GM19452 (cell line): ENCODE measurements at regions not wholly inside any gene's neighbourhood (a gene's known extent, or its start where the extent isn't known, plus 50 kb on each side); places are given as distances from the start of the nearest gene placed in this dataset.
"Not testable (repeated sequence)": the region's sequence is repeated elsewhere in the genome, so short reads cannot be mapped to it uniquely, and the experiment has no call there.

Source experiments
- ATAC-seq: cut with Tn5 transposase; IDR thresholded peaks from one replicate; pipeline ENCODE4 v1.9.1; 2021; ENCODE audit not compliant: unreplicated experiment

DNA sequence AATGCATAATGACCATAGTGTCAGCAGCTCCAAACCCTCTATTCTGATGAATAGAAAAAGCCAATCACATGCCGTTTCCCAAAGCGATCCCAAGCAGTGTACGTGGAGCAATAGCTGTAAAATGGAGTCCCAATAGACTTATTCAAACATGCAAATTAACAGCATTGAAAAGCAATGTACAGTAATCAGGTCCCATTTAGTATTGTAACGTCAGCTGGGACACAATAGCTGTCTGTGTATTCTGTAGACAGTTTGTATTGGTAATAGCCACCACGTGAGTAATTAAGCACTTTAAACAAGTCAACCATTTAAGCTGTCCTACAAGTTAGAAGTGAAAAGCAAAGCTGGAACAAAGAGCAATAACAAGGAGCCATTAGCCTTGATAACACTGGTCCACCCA is 698.2 kb downstream of the PCDH17 start:
- ATAC-seq: no peak

GRCh38 chr13:58340895-58341294 is 709.4 kb downstream of the PCDH17 start:
- no peak for ATAC-seq

DNA sequence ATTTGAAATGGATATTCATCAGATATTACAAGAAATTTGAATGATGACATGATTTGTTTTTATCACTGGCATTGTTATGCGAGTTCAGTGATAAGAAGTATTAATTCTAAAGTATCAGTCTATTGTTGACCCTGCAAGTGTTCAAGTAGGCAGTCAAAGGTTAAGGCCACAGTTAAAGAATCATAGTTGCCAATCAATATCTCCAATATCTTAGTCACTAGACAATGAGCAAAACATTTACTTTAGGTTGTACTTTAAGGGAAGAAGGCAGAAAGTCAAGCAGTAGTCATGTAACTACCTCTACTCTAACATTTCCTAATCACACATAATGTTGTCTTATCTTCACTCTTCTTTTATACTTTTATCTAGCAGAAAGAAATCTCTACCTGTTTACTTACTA is 709.8 kb downstream of the PCDH17 start:
- ATAC-seq: no peak

GRCh38 chr13:58343076-58343475 is 711.5 kb downstream of the PCDH17 start:
- no peak for ATAC-seq

DNA sequence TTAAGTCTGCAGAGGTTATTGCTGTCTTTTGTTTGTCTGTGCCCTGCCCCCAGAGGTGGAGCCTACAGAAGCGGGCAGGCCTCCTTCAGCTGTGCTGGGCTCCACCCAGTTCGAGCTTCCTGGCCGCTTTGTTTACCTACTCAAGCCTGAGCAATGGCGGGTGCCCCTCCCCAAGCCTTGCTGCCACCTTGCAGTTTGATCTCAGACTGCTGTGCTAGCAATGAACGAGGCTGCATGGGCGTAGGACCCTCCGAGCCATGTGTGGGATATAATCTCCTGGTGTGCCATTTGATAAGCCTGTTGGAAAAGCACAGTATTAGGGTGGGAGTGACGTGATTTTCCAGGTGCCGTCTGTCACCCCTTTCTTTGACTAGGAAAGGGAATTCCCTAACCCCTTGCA is 720.6 kb downstream of the PCDH17 start:
- not testable (repeated sequence) for ATAC-seq

GRCh38 chr13:58369936-58370335 is 738.4 kb downstream of the PCDH17 start:
- ATAC-seq: no peak

DNA sequence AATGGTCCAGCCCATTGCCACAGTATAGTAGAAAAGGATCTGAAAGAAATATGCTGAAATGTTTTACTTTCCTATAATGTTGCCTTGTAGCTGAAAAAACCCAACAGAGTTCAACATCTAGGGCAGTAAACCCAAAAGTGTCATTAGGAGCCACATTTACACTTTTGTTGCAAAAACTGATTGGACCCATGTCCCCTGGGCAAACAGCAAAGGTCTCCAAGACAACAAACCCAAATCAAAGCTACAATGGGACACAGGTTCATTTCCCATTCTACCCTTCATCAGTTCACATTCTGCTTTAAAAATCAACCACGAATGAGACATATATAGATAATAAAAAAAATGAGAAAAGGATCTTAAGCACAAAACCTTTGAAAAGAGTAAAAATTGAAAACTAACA is 744.8 kb downstream of the PCDH17 start:
- no peak for ATAC-seq

GRCh38 chr13:58376775-58377174 is 745.2 kb downstream of the PCDH17 start:
- no peak for ATAC-seq

DNA sequence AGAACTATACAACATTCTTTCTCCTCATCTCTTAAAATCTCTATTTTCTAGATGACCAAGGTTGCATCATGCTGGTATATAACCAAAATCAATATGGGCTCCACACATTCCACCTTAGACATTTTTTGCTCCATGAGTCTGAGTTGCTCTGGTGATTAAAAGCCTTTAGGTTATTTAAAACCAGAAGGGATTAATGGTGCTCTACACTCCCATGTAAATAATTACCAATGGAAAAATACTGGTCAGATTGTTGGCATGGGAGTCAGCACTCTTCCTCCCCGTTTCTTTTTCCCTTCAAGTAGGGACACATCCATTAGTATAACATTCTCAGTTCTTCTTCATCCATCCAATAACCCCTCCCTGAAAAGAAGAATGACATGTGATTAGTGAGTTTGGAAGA is 747.7 kb downstream of the PCDH17 start:
- no peak for ATAC-seq

- not testable (repeated sequence) for ATAC-seq
These were observed 753.8 kb downstream of the PCDH17 start for GRCh38 chr13:58385336-58385735.

- ATAC-seq: no peak
These were observed 766.2 kb downstream of the PCDH17 start for GRCh38 chr13:58397596-58398387.

- no peak for ATAC-seq
These were observed 767.7 kb downstream of the PCDH17 start for GRCh38 chr13:58399263-58399662.

DNA sequence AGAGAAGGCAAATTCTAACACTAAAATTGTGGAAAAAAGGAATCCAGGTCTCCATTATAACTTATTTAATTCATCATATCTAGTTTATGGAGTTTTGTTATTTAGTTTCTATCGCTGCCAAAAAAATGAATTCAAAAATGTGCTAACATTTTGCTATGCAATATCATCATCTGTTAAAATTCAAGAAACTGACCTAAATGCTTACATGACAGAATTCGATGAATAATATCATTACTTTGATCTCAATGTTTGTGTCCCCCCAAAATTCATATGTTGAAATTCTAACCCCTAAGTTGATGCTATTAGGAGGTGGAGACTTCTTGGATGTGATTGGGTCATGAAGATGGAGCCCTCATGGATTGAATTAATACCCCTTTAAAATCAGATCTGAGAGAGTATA is 775.0 kb downstream of the PCDH17 start:
- no peak for ATAC-seq

- no peak for ATAC-seq
These were observed 798.4 kb downstream of the PCDH17 start for GRCh38 chr13:58429917-58430316.

- no peak for ATAC-seq
These were observed 803.4 kb downstream of the PCDH17 start for GRCh38 chr13:58434943-58435342.

- no peak for ATAC-seq
These were observed 805.9 kb downstream of the PCDH17 start for GRCh38 chr13:58437427-58437826.

DNA sequence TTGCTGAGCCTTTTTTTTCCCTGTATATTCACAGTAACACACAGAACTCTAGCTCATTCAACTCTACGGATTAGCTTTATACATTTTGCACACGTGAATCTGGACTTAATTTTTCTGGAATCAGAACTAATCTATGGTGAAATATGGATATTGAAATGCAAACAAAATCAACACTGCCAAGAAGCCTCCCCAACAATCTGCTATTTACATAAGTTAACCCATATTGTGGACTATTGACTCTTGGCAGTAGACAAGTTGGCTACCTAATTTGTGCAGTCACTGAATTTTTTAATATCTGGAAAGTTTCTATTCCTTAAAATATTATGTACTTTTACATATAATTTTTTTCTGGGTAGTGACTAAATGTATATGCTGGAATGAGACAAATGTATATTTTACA is 815.4 kb downstream of the PCDH17 start:
- ATAC-seq: no peak

DNA sequence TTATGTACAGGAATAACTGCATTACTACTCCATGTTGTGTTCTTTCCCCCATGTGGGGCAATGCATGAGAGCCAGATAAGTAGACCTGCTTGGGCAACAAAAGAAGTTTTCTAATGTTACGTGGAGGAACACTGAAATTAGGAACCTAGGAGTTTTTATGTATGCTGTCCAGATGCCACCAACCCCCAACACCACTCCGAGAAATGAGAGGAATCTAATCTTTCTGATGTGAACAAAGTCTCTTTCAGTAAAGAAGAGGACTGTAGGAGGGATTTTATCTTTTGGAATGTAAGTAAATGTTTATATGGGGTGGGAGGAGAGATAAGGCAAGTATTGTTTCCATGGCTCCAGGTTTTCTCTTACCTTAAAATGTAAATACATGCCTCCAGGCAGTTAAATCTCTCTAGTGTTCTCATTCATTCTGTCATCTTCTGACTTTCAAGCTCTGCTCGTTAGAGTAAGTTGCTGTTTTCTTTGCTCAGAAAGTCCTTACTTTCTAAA is 820.6 kb downstream of the PCDH17 start:
- ATAC-seq: no peak

GRCh38 chr13:58455094-58455493 is 823.5 kb downstream of the PCDH17 start:
- ATAC-seq: no peak

DNA sequence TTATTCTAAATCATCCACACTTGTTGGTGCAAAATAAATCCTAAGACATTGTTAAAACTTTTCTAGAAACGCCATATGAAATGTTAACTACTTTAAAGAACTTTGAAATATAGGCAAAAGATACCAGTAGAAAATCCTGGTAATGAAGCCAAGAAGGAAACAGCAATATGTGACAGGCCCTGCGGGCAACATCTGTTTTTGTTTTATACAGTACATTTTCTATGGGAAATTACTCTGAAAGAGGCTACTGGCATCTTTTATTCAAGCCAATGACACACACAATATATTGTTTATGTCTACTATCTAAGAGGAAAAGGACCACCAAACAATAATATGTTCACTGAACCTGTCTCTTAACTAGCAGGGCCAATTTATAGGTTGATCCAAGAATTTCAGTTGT is 829.7 kb downstream of the PCDH17 start:
- ATAC-seq: no peak

DNA sequence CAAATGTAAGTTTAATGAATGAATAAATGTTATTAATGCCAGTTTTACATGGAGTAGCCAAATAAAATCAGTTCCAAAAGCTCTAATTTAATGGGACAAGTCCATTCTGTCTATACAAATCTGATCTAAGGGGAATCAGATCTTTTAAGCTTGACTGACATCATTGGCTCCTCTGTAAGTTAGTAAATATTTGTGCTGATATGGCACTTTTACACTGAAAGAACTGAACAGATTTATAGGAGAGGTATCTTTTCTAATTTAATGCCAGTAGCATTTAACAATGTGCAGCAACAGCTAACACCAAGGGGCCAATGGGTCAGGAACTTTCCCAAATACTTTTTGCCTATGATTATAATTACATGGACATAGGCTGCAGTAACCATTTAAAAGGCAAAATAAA is 832.3 kb downstream of the PCDH17 start:
- ATAC-seq: no peak

DNA sequence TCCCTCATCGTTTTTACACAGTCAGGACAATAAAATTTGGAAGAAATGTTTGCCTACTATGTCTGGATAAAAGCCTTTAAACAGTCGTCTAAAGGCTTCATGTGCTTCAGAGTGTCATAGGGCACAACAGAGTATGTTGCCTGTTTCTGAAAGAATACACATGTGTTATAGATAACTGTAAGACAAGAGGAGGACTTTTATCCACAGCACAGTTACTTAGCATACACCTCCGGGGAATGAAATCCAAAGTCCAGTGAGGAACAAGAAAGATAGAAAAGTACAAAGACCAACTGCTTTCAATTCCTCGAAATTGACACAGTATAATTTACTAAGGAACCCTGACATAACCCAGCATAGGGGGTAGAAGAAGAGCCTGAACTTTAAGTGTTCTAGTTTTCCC is 835.6 kb downstream of the PCDH17 start:
- ATAC-seq: no peak

DNA sequence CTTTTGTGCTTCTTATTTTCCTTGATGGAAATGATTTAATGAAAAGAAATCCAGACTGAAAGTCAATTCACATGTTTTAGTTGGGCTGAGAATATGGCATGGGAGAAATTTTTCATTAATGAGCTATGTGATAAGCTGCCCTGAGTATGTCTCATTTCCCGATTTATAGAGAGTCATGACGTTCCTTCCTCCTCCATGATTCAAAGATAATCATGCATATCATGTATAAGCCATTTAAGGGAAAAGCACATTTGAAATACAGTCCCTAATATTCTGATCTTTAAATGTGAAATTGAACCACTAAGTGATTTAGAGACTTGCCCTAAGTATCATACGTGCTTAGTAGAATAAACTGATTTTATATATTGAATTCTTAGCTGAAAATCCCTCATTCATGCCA is 840.9 kb downstream of the PCDH17 start:
- no peak for ATAC-seq
